ENCODE measurements at regions not wholly inside any gene's neighbourhood (a gene's known extent, or its start where the extent isn't known, plus 50 kb on each side); places are given as distances from the start of the nearest gene placed in this dataset.
"Not testable (repeated sequence)": the region's sequence is repeated elsewhere in the genome, so short reads cannot be mapped to it uniquely, and the experiment has no call there.

- not testable (repeated sequence) for H2BK5ac ChIP-seq (ENCODE audit: low read depth, low read length, poor library complexity, severe bottlenecking); H2BK15ac ChIP-seq (ENCODE audit: low read depth, poor library complexity, severe bottlenecking); H3K18ac ChIP-seq (ENCODE audit: low read depth in 1 of 2, low read length in 2 of 2); H3K9ac ChIP-seq (ENCODE audit: low read length); H2BK120ac ChIP-seq (ENCODE audit: low read depth, low read length); DNase-seq; H4K8ac ChIP-seq (ENCODE audit: low read length); H2AK5ac ChIP-seq (ENCODE audit: low read length, severe bottlenecking); H3K79me1 ChIP-seq (replicated peaks; ENCODE audit: low read length, poor library complexity, severe bottlenecking); H3K4ac ChIP-seq (ENCODE audit: low read depth in 1 of 2, low read length in 2 of 2); H3K14ac ChIP-seq (ENCODE audit: low read length in 2 of 2); H3K4me3 ChIP-seq (ENCODE audit: insufficient read depth in 1 of 2, low read depth in 1 of 2, low read length in 2 of 2); H3K23ac ChIP-seq (ENCODE audit: low read length in 2 of 2); H3K4me1 ChIP-seq (ENCODE audit: control insufficient read depth, insufficient read depth, low read depth, low read length); H3K9me3 ChIP-seq (ENCODE audit: control insufficient read depth, low read length); H4K91ac ChIP-seq (ENCODE audit: low read length); H2BK12ac ChIP-seq (ENCODE audit: low read length in 2 of 2); H3K27me3 ChIP-seq (ENCODE audit: control insufficient read depth in 1 of 2, insufficient read depth in 1 of 2, low read length in 2 of 2); H3K27ac ChIP-seq (ENCODE audit: low read length, poor library complexity, severe bottlenecking); H3K4me2 ChIP-seq (ENCODE audit: low read length, poor library complexity, severe bottlenecking); H3K36me3 ChIP-seq (ENCODE audit: control insufficient read depth in 1 of 2, insufficient read depth in 2 of 2, low read depth in 1 of 2, low read length in 2 of 2); H2AFZ ChIP-seq (ENCODE audit: low read depth, low read length)
- 83% methylated on average over 2 of the region's 3 CpGs for WGBS
Observed at GRCh38 chr17:30675777-30676492, 148.6 kb downstream of the CRLF3 start.

- H2BK12ac ChIP-seq (ENCODE audit: low read length in 2 of 2); H2BK5ac ChIP-seq (ENCODE audit: low read depth, low read length, poor library complexity, severe bottlenecking); H3K79me1 ChIP-seq (replicated peaks; ENCODE audit: low read length, poor library complexity, severe bottlenecking); H3K14ac ChIP-seq (ENCODE audit: low read length in 2 of 2); H4K91ac ChIP-seq (ENCODE audit: low read length); H2BK15ac ChIP-seq (ENCODE audit: low read depth, poor library complexity, severe bottlenecking); H3K27ac ChIP-seq (ENCODE audit: low read length, poor library complexity, severe bottlenecking); H2BK120ac ChIP-seq (ENCODE audit: low read depth, low read length); H3K36me3 ChIP-seq (ENCODE audit: control insufficient read depth in 1 of 2, insufficient read depth in 2 of 2, low read depth in 1 of 2, low read length in 2 of 2); H3K9ac ChIP-seq (ENCODE audit: low read length); H3K23ac ChIP-seq (ENCODE audit: low read length in 2 of 2); H3K27me3 ChIP-seq (ENCODE audit: control insufficient read depth in 1 of 2, insufficient read depth in 1 of 2, low read length in 2 of 2); H3K4me1 ChIP-seq (ENCODE audit: control insufficient read depth, insufficient read depth, low read depth, low read length); H3K4me3 ChIP-seq (ENCODE audit: insufficient read depth in 1 of 2, low read depth in 1 of 2, low read length in 2 of 2); H2AK5ac ChIP-seq (ENCODE audit: low read length, severe bottlenecking); H2AFZ ChIP-seq (ENCODE audit: low read depth, low read length); H4K8ac ChIP-seq (ENCODE audit: low read length); DNase-seq; H3K4me2 ChIP-seq (ENCODE audit: low read length, poor library complexity, severe bottlenecking); H3K9me3 ChIP-seq (ENCODE audit: control insufficient read depth, low read length); H3K18ac ChIP-seq (ENCODE audit: low read depth in 1 of 2, low read length in 2 of 2); H3K4ac ChIP-seq (ENCODE audit: low read depth in 1 of 2, low read length in 2 of 2): not testable (repeated sequence)
- WGBS = 75% methylated on average over 1 of the region's 9 CpGs
Observed at GRCh38 chr17:30669217-30669649, 155.3 kb downstream of the CRLF3 start.

- not testable (repeated sequence) for H3K36me3 ChIP-seq (ENCODE audit: control insufficient read depth in 1 of 2, insufficient read depth in 2 of 2, low read depth in 1 of 2, low read length in 2 of 2); H3K14ac ChIP-seq (ENCODE audit: low read length in 2 of 2); H4K91ac ChIP-seq (ENCODE audit: low read length); H2BK5ac ChIP-seq (ENCODE audit: low read depth, low read length, poor library complexity, severe bottlenecking); H3K9me3 ChIP-seq (ENCODE audit: control insufficient read depth, low read length); H3K79me1 ChIP-seq (replicated peaks; ENCODE audit: low read length, poor library complexity, severe bottlenecking); H3K4me3 ChIP-seq (ENCODE audit: insufficient read depth in 1 of 2, low read depth in 1 of 2, low read length in 2 of 2); H2AK5ac ChIP-seq (ENCODE audit: low read length, severe bottlenecking); H3K23ac ChIP-seq (ENCODE audit: low read length in 2 of 2); H3K27me3 ChIP-seq (ENCODE audit: control insufficient read depth in 1 of 2, insufficient read depth in 1 of 2, low read length in 2 of 2); H3K27ac ChIP-seq (ENCODE audit: low read length, poor library complexity, severe bottlenecking); H3K4ac ChIP-seq (ENCODE audit: low read depth in 1 of 2, low read length in 2 of 2); H3K18ac ChIP-seq (ENCODE audit: low read depth in 1 of 2, low read length in 2 of 2); H3K9ac ChIP-seq (ENCODE audit: low read length); H2BK12ac ChIP-seq (ENCODE audit: low read length in 2 of 2); H2AFZ ChIP-seq (ENCODE audit: low read depth, low read length); H4K8ac ChIP-seq (ENCODE audit: low read length); H2BK15ac ChIP-seq (ENCODE audit: low read depth, poor library complexity, severe bottlenecking); H3K4me2 ChIP-seq (ENCODE audit: low read length, poor library complexity, severe bottlenecking); H3K4me1 ChIP-seq (ENCODE audit: control insufficient read depth, insufficient read depth, low read depth, low read length); DNase-seq; H2BK120ac ChIP-seq (ENCODE audit: low read depth, low read length)
- 21% methylated on average over 2 of the region's 31 CpGs for WGBS
Observed at GRCh38 chr17:30668360-30669181, 155.9 kb downstream of the CRLF3 start.

GRCh38 chr17:30667657-30668359, 156.7 kb downstream of the CRLF3 start:
- H3K36me3 ChIP-seq (ENCODE audit: control insufficient read depth in 1 of 2, insufficient read depth in 2 of 2, low read depth in 1 of 2, low read length in 2 of 2); H3K79me1 ChIP-seq (replicated peaks; ENCODE audit: low read length, poor library complexity, severe bottlenecking); H3K27ac ChIP-seq (ENCODE audit: low read length, poor library complexity, severe bottlenecking); H3K14ac ChIP-seq (ENCODE audit: low read length in 2 of 2); H2BK15ac ChIP-seq (ENCODE audit: low read depth, poor library complexity, severe bottlenecking); H2BK5ac ChIP-seq (ENCODE audit: low read depth, low read length, poor library complexity, severe bottlenecking); H2AFZ ChIP-seq (ENCODE audit: low read depth, low read length); H3K4me1 ChIP-seq (ENCODE audit: control insufficient read depth, insufficient read depth, low read depth, low read length); H2BK12ac ChIP-seq (ENCODE audit: low read length in 2 of 2); H3K23ac ChIP-seq (ENCODE audit: low read length in 2 of 2); H2AK5ac ChIP-seq (ENCODE audit: low read length, severe bottlenecking); H3K27me3 ChIP-seq (ENCODE audit: control insufficient read depth in 1 of 2, insufficient read depth in 1 of 2, low read length in 2 of 2); H3K9me3 ChIP-seq (ENCODE audit: control insufficient read depth, low read length): not testable (repeated sequence)
- peak overlapping the region; percentile 89 for H4K91ac ChIP-seq (ENCODE audit: low read length)
- peak; percentile 85 for DNase-seq
- H3K4me2 ChIP-seq (ENCODE audit: low read length, poor library complexity, severe bottlenecking) = peak overlapping the region; percentile 68
- peak overlapping the region; percentile 43 for H3K9ac ChIP-seq (ENCODE audit: low read length)
- peak overlapping the region; percentile 61 for H2BK120ac ChIP-seq (ENCODE audit: low read depth, low read length)
- H4K8ac ChIP-seq (ENCODE audit: low read length) = peak overlapping the region; percentile 96
- 0% methylated on average over 5 of the region's 37 CpGs for WGBS
- peak overlapping the region; percentile 44 to 51 for H3K4me3 ChIP-seq (ENCODE audit: insufficient read depth in 1 of 2, low read depth in 1 of 2, low read length in 2 of 2)
- peak overlapping the region in 1 of 2 experiments; percentile 69 for H3K4ac ChIP-seq (ENCODE audit: low read depth in 1 of 2, low read length in 2 of 2)
- H3K18ac ChIP-seq (ENCODE audit: low read depth in 1 of 2, low read length in 2 of 2) = peak overlapping the region; percentile 54 to 92

Data from mesenchymal stem cell (in vitro differentiated cells and primary cell).